Astrocyte (in vitro differentiated cells and primary cell): ENCODE measurements at regions not wholly inside any gene's neighbourhood (a gene's known extent, or its start where the extent isn't known, plus 50 kb on each side); places are given as distances from the start of the nearest gene placed in this dataset.
A peak's percentile ranks its signal among the peaks of the same experiment; 100 is the strongest.

Source experiments
- DNase-seq: peaks from one replicate; pipeline ENCODE4 v3.0.0-alpha.2; 2010; ENCODE audit warnings: low read depth
- FAIRE-seq: peaks from 2 replicates; lab custom pipeline; 2011; peaks lifted over from hg19 to GRCh38; lab: Jason Lieb, UNC
- H2AFZ ChIP-seq: 2 replicates; pipeline ENCODE4 v1.6.0; 2012; ENCODE audit warnings: low read depth, low read length, inconsistent platforms
- H3K27ac ChIP-seq: 2 replicates; pipeline ENCODE4 v1.5.1; 2011; ENCODE audit warnings: low read depth, low read length, inconsistent platforms
- H3K27me3 ChIP-seq: 2 replicates; pipeline ENCODE4 v1.6.0; 2011; ENCODE audit warnings: low read length, inconsistent platforms; ENCODE audit not compliant: insufficient read depth
- H3K36me3 ChIP-seq: 2 replicates; pipeline ENCODE4 v1.5.1; 2011; ENCODE audit warnings: low read length, inconsistent platforms; ENCODE audit not compliant: insufficient read depth
- H3K4me1 ChIP-seq: 2 replicates; pipeline ENCODE4 v1.5.1; 2011; ENCODE audit warnings: low read length, inconsistent platforms; ENCODE audit not compliant: insufficient read depth
- H3K4me2 ChIP-seq: 2 replicates; pipeline ENCODE4 v1.6.0; 2012; ENCODE audit warnings: low read length, inconsistent platforms
- H3K4me3 ChIP-seq: 2 replicates; pipeline ENCODE4 v1.5.1; 2011; ENCODE audit warnings: low read depth, mild to moderate bottlenecking, low read length, inconsistent platforms; ENCODE audit not compliant: insufficient read depth
- H3K79me2 ChIP-seq: 2 replicates; pipeline ENCODE4 v1.6.0; 2012; ENCODE audit warnings: mild to moderate bottlenecking, low read length, inconsistent platforms; ENCODE audit not compliant: insufficient read depth
- H3K9ac ChIP-seq: 2 replicates; pipeline ENCODE4 v1.6.0; 2012; ENCODE audit warnings: mild to moderate bottlenecking, low read length, inconsistent platforms
- H3K9me3 ChIP-seq: 2 replicates; pipeline ENCODE4 v1.5.1; 2012; ENCODE audit warnings: low read depth, mild to moderate bottlenecking, low read length, inconsistent platforms; ENCODE audit not compliant: insufficient read depth
- H4K20me1 ChIP-seq: 2 replicates; pipeline ENCODE4 v1.6.0; 2012; ENCODE audit warnings: low read length, inconsistent platforms; ENCODE audit not compliant: insufficient read depth
- H3K27ac Mint-ChIP-seq: one replicate; pipeline ENCODE4 v1.8.0; 2021; ENCODE audit warnings: mild to moderate bottlenecking, mixed read lengths; ENCODE audit not compliant: unreplicated experiment
- H3K27me3 Mint-ChIP-seq: one replicate; pipeline ENCODE4 v1.8.0; 2021; ENCODE audit warnings: low read depth, mixed read lengths; ENCODE audit not compliant: unreplicated experiment
- H3K36me3 Mint-ChIP-seq: one replicate; pipeline ENCODE4 v1.8.0; 2021; ENCODE audit warnings: low read depth, mixed read lengths; ENCODE audit not compliant: unreplicated experiment
- H3K4me1 Mint-ChIP-seq: one replicate; pipeline ENCODE4 v1.8.0; 2021; ENCODE audit warnings: low read depth, mixed read lengths; ENCODE audit not compliant: unreplicated experiment
- H3K4me3 Mint-ChIP-seq: one replicate; pipeline ENCODE4 v1.8.0; 2021; ENCODE audit warnings: mild to moderate bottlenecking, moderate library complexity, mixed read lengths; ENCODE audit not compliant: unreplicated experiment
- H3K9me3 Mint-ChIP-seq: one replicate; pipeline ENCODE4 v1.8.0; 2021; ENCODE audit warnings: mild to moderate bottlenecking, mixed read lengths; ENCODE audit not compliant: unreplicated experiment
- EZH2 ChIP-seq: IDR thresholded peaks from 2 replicates; pipeline ENCODE4 v1.6.1; 2012; ENCODE audit warnings: mild to moderate bottlenecking, low read length, inconsistent platforms; ENCODE audit not compliant: insufficient read depth
- TF ChIP-seq, protein P1 (sequence below): IDR thresholded peaks from 2 replicates; pipeline ENCODE4 v1.5.1; 2011; ENCODE audit warnings: low read depth, mild to moderate bottlenecking, inconsistent platforms, low read length, moderate library complexity; ENCODE audit not compliant: insufficient read depth

DNA sequence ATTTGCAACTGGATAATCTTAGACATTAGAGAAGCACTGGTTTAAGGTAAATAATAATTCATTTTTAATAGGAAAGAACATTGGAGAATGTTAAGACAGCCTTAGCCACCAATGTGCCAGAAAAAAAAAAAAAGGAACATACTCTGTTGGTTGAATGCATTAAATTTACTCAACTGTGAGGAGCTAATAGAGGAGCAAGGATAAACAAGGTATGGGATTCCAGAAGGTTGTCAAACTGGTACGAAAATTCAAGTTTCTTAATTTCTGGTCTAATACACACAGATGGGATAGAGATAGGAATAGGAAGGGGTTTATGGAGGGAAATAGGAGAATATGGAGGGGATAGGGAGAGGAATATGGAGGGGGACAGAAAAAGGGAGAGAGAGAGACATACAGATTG lies 1096.6 kb downstream of the ARAP2 start:
- Histone ChIP-seq H3K36me3 (no peaks in the 10 kb centered on the region), H4K20me1 (no peaks in the 10 kb centered on the region), H3K4me2 (no peak overlapping the region), H3K4me3 (no peak overlapping the region), H3K4me1 (no peaks in the 10 kb centered on the region), H3K9ac (no peak overlapping the region), H3K79me2 (no peaks in the 10 kb centered on the region), H3K27me3 (no peaks in the 10 kb centered on the region), H3K27ac (no peak overlapping the region), H3K9me3 (no peaks in the 10 kb centered on the region), H2AFZ (no peak overlapping the region)
- Mint-ChIP-seq H3K27me3 (no peaks in the 10 kb centered on the region), H3K4me1 (no peaks in the 10 kb centered on the region), H3K4me3 (no peak overlapping the region), H3K27ac (no peak overlapping the region), H3K36me3 (no peaks in the 10 kb centered on the region), H3K9me3 (peaks cover 7% of the 10 kb centered on the region)
- TF ChIP-seq, protein P1, sequence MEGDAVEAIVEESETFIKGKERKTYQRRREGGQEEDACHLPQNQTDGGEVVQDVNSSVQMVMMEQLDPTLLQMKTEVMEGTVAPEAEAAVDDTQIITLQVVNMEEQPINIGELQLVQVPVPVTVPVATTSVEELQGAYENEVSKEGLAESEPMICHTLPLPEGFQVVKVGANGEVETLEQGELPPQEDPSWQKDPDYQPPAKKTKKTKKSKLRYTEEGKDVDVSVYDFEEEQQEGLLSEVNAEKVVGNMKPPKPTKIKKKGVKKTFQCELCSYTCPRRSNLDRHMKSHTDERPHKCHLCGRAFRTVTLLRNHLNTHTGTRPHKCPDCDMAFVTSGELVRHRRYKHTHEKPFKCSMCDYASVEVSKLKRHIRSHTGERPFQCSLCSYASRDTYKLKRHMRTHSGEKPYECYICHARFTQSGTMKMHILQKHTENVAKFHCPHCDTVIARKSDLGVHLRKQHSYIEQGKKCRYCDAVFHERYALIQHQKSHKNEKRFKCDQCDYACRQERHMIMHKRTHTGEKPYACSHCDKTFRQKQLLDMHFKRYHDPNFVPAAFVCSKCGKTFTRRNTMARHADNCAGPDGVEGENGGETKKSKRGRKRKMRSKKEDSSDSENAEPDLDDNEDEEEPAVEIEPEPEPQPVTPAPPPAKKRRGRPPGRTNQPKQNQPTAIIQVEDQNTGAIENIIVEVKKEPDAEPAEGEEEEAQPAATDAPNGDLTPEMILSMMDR = no peak
- no peak for TF ChIP-seq EZH2
- DNase-seq (no peak), FAIRE-seq (no peak)

DNA sequence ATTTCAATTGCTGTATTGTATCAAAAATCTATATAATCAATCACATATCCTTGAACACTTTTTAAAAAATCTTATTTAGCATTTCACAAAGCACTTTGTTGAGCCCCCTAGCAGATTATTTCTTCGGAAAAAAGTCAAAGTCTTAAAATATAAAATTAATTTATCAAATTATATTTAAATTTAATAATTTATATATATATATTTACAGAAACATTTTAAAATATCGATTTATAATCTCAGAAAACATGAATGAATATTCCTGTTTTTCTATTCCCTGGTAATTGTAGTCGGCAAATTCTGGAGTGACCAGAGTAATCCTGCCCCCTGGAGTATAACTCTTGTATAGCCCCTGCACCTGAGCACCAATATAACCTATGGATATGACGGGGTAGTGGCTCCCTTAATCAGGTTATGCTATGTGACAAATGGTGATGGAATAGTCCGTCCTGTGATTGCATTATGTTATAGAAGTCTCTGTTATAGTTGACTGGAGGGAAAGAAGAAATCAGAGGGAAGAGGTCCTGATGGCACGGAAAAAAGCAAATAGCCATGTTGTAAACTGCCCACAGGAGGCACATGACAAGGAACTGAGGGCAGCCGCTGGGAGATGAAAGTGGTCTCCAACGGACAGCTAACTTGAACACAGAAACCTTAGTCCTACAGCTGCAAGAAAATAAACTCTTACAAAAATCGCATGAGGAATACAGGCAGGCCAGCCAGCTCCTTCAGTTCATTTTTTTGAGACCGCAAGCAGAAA lies 1092.3 kb downstream of the ARAP2 start:
- FAIRE-seq (no peak), DNase-seq (no peak)
- H3K27me3 ChIP-seq = no peaks in the 10 kb centered on the region
- no peaks in the 10 kb centered on the region for H3K4me1 Mint-ChIP-seq
- no peaks in the 10 kb centered on the region for H3K79me2 ChIP-seq
- no peaks in the 10 kb centered on the region for H3K36me3 ChIP-seq
- H3K27ac ChIP-seq = no peak overlapping the region
- no peak overlapping the region for H3K4me3 ChIP-seq
- H3K27ac Mint-ChIP-seq = no peak overlapping the region
- H3K9me3 ChIP-seq = no peaks in the 10 kb centered on the region
- no peak overlapping the region for H3K4me2 ChIP-seq
- H3K4me3 Mint-ChIP-seq = no peak overlapping the region
- H3K9me3 Mint-ChIP-seq = no peaks in the 10 kb centered on the region
- H3K4me1 ChIP-seq = no peaks in the 10 kb centered on the region
- H2AFZ ChIP-seq = no peak overlapping the region
- H3K36me3 Mint-ChIP-seq = no peaks in the 10 kb centered on the region
- TF ChIP-seq, protein P1 = no peak
- no peak for TF ChIP-seq EZH2
- H4K20me1 ChIP-seq = no peaks in the 10 kb centered on the region
- no peaks in the 10 kb centered on the region for H3K27me3 Mint-ChIP-seq
- no peak overlapping the region for H3K9ac ChIP-seq

- Mint-ChIP-seq H3K36me3 (no peaks in the 10 kb centered on the region), H3K9me3 (peaks cover 2% of the 10 kb centered on the region), H3K27me3 (no peaks in the 10 kb centered on the region), H3K4me1 (peaks cover 9% of the 10 kb centered on the region), H3K4me3 (no peak overlapping the region), H3K27ac (peak overlapping the region; percentile 19)
- Histone ChIP-seq H4K20me1 (no peaks in the 10 kb centered on the region), H3K4me2 (no peak overlapping the region), H3K4me1 (no peaks in the 10 kb centered on the region), H3K27me3 (no peaks in the 10 kb centered on the region), H3K9me3 (no peaks in the 10 kb centered on the region), H3K79me2 (no peaks in the 10 kb centered on the region), H3K4me3 (no peak overlapping the region), H3K27ac (no peak overlapping the region), H3K36me3 (no peaks in the 10 kb centered on the region), H3K9ac (no peak overlapping the region), H2AFZ (no peak overlapping the region)
- TF ChIP-seq, protein P1 = no peak
- no peak for TF ChIP-seq EZH2
- FAIRE-seq (no peak), DNase-seq (no peak)
These were observed 1081.1 kb downstream of the ARAP2 start for GRCh38 chr4:35163168-35163567.
